ENCODE measurements at regions not wholly inside any gene's neighbourhood (a gene's known extent, or its start where the extent isn't known, plus 50 kb on each side); places are given as distances from the start of the nearest gene placed in this dataset.

GRCh38 chr7:149624419-149625339 is 127.1 kb upstream of the ZNF746 start (continued):
- no peak; the same call in 1 of the 2 replicates for TF ChIP-seq ZNF800 (CRISPR knock-in tag; IDR thresholded peaks at IDR 0.05)
- no peak for TF ChIP-seq RARG (CRISPR knock-in tag; IDR thresholded peaks at IDR 0.05; ENCODE audit: low read depth)
- 0 out of 2 replicates have a peak, but pooled peaks have one; percentile 37 for TF ChIP-seq ZFP1 (CRISPR knock-in tag; IDR thresholded peaks at IDR 0.05)
- TF ChIP-seq ZSCAN31 (CRISPR knock-in tag; IDR thresholded peaks at IDR 0.05; ENCODE audit: low read depth) = peak; percentile 88; the same call in 1 of the 2 replicates
- peak; percentile 96 for TF ChIP-seq XRCC5 (optimal IDR thresholded peaks at IDR 0.05; ENCODE audit: low read length)
- peak; percentile 97 to 99 for TF ChIP-seq HMGXB4 (CRISPR knock-in tag; IDR thresholded peaks at IDR 0.05; ENCODE audit: borderline replicate concordance in 1 of 2, low read depth in 1 of 2)
- TF ChIP-seq CHD2 (IDR thresholded peaks at IDR 0.05; ENCODE audit: low read depth, low read length) = no peak
- TF ChIP-seq ZNF549 (CRISPR knock-in tag; IDR thresholded peaks at IDR 0.05) = peak; percentile 61; the same call in 1 of the 2 replicates
- peak; percentile 88 for TF ChIP-seq SRSF1 (optimal IDR thresholded peaks at IDR 0.05; ENCODE audit: low read depth, low read length)
- no peak for TF ChIP-seq MAF1 (CRISPR knock-in tag; IDR thresholded peaks at IDR 0.05; ENCODE audit: borderline replicate concordance)
- no peak for TF ChIP-seq RBM39 (IDR thresholded peaks at IDR 0.05; ENCODE audit: low read depth, low read length, poor library complexity, severe bottlenecking)
- no peak for TF ChIP-seq ZNF30 (CRISPR knock-in tag; IDR thresholded peaks at IDR 0.05)
- no peak for TF ChIP-seq ZNF570 (CRISPR knock-in tag; IDR thresholded peaks at IDR 0.05; ENCODE audit: borderline replicate concordance)
- TF ChIP-seq ZNF766 (CRISPR knock-in tag; IDR thresholded peaks at IDR 0.05; ENCODE audit: borderline replicate concordance) = no peak; the same call in 1 of the 2 replicates
- peak; percentile 30 for TF ChIP-seq ASH2L (IDR thresholded peaks at IDR 0.05; ENCODE audit: insufficient read length, low read depth, low read length)
- TF ChIP-seq KLF13 (CRISPR knock-in tag; IDR thresholded peaks at IDR 0.05) = no peak
- peak; percentile 71 for TF ChIP-seq MXD3 (CRISPR knock-in tag; IDR thresholded peaks at IDR 0.05)
- TF ChIP-seq ZNF598 (CRISPR knock-in tag; IDR thresholded peaks at IDR 0.05; ENCODE audit: borderline replicate concordance) = peak; percentile 83; the same call in 1 of the 2 replicates
- no peak for TF ChIP-seq CEBPZ (IDR thresholded peaks at IDR 0.05; ENCODE audit: low read length)
- no peak for TF ChIP-seq HOXA5 (CRISPR knock-in tag; IDR thresholded peaks at IDR 0.05)
- TF ChIP-seq ZNF878 (CRISPR knock-in tag; IDR thresholded peaks at IDR 0.05) = no peak; the same call in 1 of the 2 replicates

Measured in HepG2 (cell line).